GM23338 (cell line): ENCODE measurements at regions not wholly inside any gene's neighbourhood (a gene's known extent, or its start where the extent isn't known, plus 50 kb on each side); places are given as distances from the start of the nearest gene placed in this dataset.

ENCODE experiments used
- ATAC-seq: fragments of 200-7000 bp; cut with Tn5 transposase; 3 replicates; pipeline ENCODE4 v1.9.1; 2020
- DNase-seq: peaks from one replicate; pipeline ENCODE4 v3.0.0-alpha.2; 2015; ENCODE audit warnings: low spot score
- H2AFZ ChIP-seq: fragments of 200-600 bp; sonication (generic); 2 replicates; pipeline ENCODE4 v1.8.0; 2016; ENCODE audit warnings: antibody characterized with exemption, mild to moderate bottlenecking, moderate library complexity
- H3F3A ChIP-seq: fragments of 200-600 bp; sonication (generic); replicated peaks from 2 replicates; pipeline ENCODE4 v1.8.0; 2017; ENCODE audit warnings: antibody characterized with exemption, mixed run types, low read depth
- H3K27ac ChIP-seq: fragments of 200-600 bp; sonication (generic); 2 replicates; pipeline ENCODE4 v1.6.1; 2016; ENCODE audit warnings: low read depth
- H3K27me3 ChIP-seq: fragments of 200-600 bp; sonication (generic); 2 replicates; pipeline ENCODE4 v1.8.0; 2016; ENCODE audit warnings: mild to moderate bottlenecking, mixed run types, moderate library complexity; ENCODE audit not compliant: insufficient read depth
- H3K36me3 ChIP-seq: fragments of 200-600 bp; sonication (generic); 2 replicates; pipeline ENCODE4 v1.8.0; 2016; ENCODE audit warnings: mild to moderate bottlenecking; ENCODE audit not compliant: insufficient read depth
- H3K4me1 ChIP-seq: fragments of 200-600 bp; sonication (generic); 2 replicates; pipeline ENCODE4 v1.8.0; 2016; ENCODE audit warnings: mild to moderate bottlenecking, moderate library complexity; ENCODE audit not compliant: insufficient read depth
- H3K4me2 ChIP-seq: fragments of 200-600 bp; sonication (generic); 2 replicates; pipeline ENCODE4 v1.7.1; 2017; ENCODE audit warnings: mixed run types
- H3K4me3 ChIP-seq: fragments of 200-600 bp; sonication (generic); 2 replicates; pipeline ENCODE4 v1.6.1; 2016; ENCODE audit warnings: mixed run types
- H3K79me2 ChIP-seq: fragments of 200-600 bp; sonication (generic); replicated peaks from 2 replicates; pipeline ENCODE4 v1.8.0; 2017; ENCODE audit warnings: mild to moderate bottlenecking; ENCODE audit not compliant: insufficient read depth
- H3K9me2 ChIP-seq: fragments of 200-600 bp; sonication (generic); 2 replicates; pipeline ENCODE4 v1.8.0; 2017; ENCODE audit not compliant: insufficient read depth
- H4K20me1 ChIP-seq: fragments of 200-600 bp; sonication (generic); replicated peaks from 2 replicates; pipeline ENCODE4 v1.8.0; 2017; ENCODE audit warnings: mild to moderate bottlenecking; ENCODE audit not compliant: insufficient read depth
- H3K27ac Mint-ChIP-seq: 2 replicates; pipeline ENCODE4 v1.8.0; 2020; ENCODE audit warnings: inconsistent platforms, mild to moderate bottlenecking, moderate library complexity, mixed read lengths
- H3K27me3 Mint-ChIP-seq: 3 replicates; pipeline ENCODE4 v1.8.0; 2022; ENCODE audit warnings: low read depth, mild to moderate bottlenecking, moderate library complexity, mixed read lengths, inconsistent platforms; ENCODE audit not compliant: insufficient read depth, poor library complexity
- H3K36me3 Mint-ChIP-seq: 3 replicates; pipeline ENCODE4 v1.8.0; 2021; ENCODE audit warnings: low read depth, mild to moderate bottlenecking, inconsistent platforms, moderate library complexity, mixed read lengths
- H3K4me1 Mint-ChIP-seq: 3 replicates; pipeline ENCODE4 v1.8.0; 2020; ENCODE audit warnings: mild to moderate bottlenecking, inconsistent platforms, mixed read lengths
- H3K4me3 Mint-ChIP-seq: 3 replicates; pipeline ENCODE4 v1.8.0; 2021; ENCODE audit warnings: moderate library complexity, mild to moderate bottlenecking, inconsistent platforms, mixed read lengths
- H3K9me3 Mint-ChIP-seq: 3 replicates; pipeline ENCODE4 v1.8.0; 2020; ENCODE audit warnings: moderate library complexity, mild to moderate bottlenecking, inconsistent platforms, mixed read lengths
- CREB1 ChIP-seq: fragments of 250-450 bp; sonication (Bioruptor Pico); IDR thresholded peaks from 2 replicates; pipeline ENCODE4 v1.5.0; 2020; ENCODE audit warnings: low read depth, mild to moderate bottlenecking, moderate library complexity
- EZH2 ChIP-seq: fragments of 200-600 bp; sonication (generic); IDR thresholded peaks from one replicate; pipeline ENCODE4 v1.8.0; 2017; ENCODE audit warnings: antibody characterized with exemption, mild to moderate bottlenecking, low read depth; ENCODE audit not compliant: unreplicated experiment
- EZH2phosphoT487 ChIP-seq: fragments of 200-600 bp; sonication (generic); IDR thresholded peaks from one replicate; pipeline ENCODE4 v1.8.1; 2018; ENCODE audit warnings: antibody characterized with exemption; ENCODE audit not compliant: unreplicated experiment
- JUNB ChIP-seq: IDR thresholded peaks from one replicate; pipeline ENCODE4 v1.6.1; 2016; ENCODE audit warnings: antibody characterized with exemption; ENCODE audit not compliant: unreplicated experiment
- NANOG ChIP-seq: IDR thresholded peaks from 2 replicates; pipeline ENCODE4 v1.6.1; 2016; ENCODE audit warnings: antibody characterized with exemption, borderline replicate concordance
- POLR2AphosphoS5 ChIP-seq: IDR thresholded peaks from 2 replicates; pipeline ENCODE4 v1.6.1; 2016; ENCODE audit warnings: antibody characterized with exemption, low read depth
- STAT1 ChIP-seq: IDR thresholded peaks from one replicate; pipeline ENCODE4 v1.6.1; 2016; ENCODE audit warnings: antibody characterized with exemption; ENCODE audit not compliant: unreplicated experiment
- ZNF114 ChIP-seq: fragments of 250-450 bp; sonication (Bioruptor Pico); IDR thresholded peaks from 2 replicates; pipeline ENCODE4 v1.5.0; 2020; ENCODE audit warnings: mild to moderate bottlenecking, moderate library complexity
- ZNF331 ChIP-seq: fragments of 250-450 bp; sonication (Bioruptor Pico); IDR thresholded peaks from 2 replicates; pipeline ENCODE4 v1.5.0; 2020; ENCODE audit warnings: low read depth, mild to moderate bottlenecking, moderate library complexity
- TF ChIP-seq, protein P1 (sequence below): IDR thresholded peaks from one replicate; pipeline ENCODE4 v1.6.1; 2018; ENCODE audit warnings: antibody characterized with exemption; ENCODE audit not compliant: unreplicated experiment
- TF ChIP-seq, protein P2 (sequence below): fragments of 250-450 bp; sonication (Bioruptor Pico); IDR thresholded peaks from 2 replicates; pipeline ENCODE4 v1.5.0; 2020; ENCODE audit warnings: mild to moderate bottlenecking, moderate library complexity
- TF ChIP-seq, protein P3 (sequence below): IDR thresholded peaks from 2 replicates; pipeline ENCODE4 v1.6.1; 2016; ENCODE audit warnings: antibody characterized with exemption
- TF ChIP-seq, protein P4 (sequence below), 2 experiments: fragments of 200-600 bp in 1 of 2; sonication (generic) in 1 of 2; conservative IDR thresholded peaks; 2 replicates each; pipeline versions ENCODE4 v1.5.1 to v1.6.1; 2016 to 2017; ENCODE audit warnings: antibody characterized with exemption in 2 of 2, low read depth in 2 of 2, mild to moderate bottlenecking in 2 of 2, moderate library complexity in 1 of 2

DNA sequence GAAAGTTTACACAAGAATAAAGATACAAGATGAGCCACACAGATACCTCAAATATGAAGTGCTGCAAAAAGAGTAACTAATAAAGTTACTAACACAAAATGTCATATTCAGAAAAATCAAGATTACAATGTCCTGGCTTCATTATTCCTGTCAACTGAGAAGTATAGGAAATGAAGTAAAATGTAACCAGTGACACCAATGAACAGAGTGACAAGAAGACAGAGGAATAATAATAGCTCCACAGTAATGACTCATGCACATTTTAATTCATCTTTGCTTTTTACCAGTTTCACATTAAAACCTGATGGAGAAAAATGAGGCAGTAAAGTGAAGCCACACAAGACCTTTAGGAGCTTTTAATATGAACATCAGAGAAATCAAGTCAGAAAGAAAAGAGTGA, 214.1 kb downstream of the ZBBX start:
- TF ChIP-seq ZNF114 (CRISPR knock-in tag) (no peak), STAT1 (no peak), EZH2 (no peak), POLR2AphosphoS5 (no peak), ZNF331 (no peak), EZH2phosphoT487 (no peak), CREB1 (CRISPR knock-in tag) (no peak), NANOG (no peak), JUNB (no peak)
- TF ChIP-seq, protein P1, sequence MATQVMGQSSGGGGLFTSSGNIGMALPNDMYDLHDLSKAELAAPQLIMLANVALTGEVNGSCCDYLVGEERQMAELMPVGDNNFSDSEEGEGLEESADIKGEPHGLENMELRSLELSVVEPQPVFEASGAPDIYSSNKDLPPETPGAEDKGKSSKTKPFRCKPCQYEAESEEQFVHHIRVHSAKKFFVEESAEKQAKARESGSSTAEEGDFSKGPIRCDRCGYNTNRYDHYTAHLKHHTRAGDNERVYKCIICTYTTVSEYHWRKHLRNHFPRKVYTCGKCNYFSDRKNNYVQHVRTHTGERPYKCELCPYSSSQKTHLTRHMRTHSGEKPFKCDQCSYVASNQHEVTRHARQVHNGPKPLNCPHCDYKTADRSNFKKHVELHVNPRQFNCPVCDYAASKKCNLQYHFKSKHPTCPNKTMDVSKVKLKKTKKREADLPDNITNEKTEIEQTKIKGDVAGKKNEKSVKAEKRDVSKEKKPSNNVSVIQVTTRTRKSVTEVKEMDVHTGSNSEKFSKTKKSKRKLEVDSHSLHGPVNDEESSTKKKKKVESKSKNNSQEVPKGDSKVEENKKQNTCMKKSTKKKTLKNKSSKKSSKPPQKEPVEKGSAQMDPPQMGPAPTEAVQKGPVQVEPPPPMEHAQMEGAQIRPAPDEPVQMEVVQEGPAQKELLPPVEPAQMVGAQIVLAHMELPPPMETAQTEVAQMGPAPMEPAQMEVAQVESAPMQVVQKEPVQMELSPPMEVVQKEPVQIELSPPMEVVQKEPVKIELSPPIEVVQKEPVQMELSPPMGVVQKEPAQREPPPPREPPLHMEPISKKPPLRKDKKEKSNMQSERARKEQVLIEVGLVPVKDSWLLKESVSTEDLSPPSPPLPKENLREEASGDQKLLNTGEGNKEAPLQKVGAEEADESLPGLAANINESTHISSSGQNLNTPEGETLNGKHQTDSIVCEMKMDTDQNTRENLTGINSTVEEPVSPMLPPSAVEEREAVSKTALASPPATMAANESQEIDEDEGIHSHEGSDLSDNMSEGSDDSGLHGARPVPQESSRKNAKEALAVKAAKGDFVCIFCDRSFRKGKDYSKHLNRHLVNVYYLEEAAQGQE = no peak
- TF ChIP-seq, protein P2, sequence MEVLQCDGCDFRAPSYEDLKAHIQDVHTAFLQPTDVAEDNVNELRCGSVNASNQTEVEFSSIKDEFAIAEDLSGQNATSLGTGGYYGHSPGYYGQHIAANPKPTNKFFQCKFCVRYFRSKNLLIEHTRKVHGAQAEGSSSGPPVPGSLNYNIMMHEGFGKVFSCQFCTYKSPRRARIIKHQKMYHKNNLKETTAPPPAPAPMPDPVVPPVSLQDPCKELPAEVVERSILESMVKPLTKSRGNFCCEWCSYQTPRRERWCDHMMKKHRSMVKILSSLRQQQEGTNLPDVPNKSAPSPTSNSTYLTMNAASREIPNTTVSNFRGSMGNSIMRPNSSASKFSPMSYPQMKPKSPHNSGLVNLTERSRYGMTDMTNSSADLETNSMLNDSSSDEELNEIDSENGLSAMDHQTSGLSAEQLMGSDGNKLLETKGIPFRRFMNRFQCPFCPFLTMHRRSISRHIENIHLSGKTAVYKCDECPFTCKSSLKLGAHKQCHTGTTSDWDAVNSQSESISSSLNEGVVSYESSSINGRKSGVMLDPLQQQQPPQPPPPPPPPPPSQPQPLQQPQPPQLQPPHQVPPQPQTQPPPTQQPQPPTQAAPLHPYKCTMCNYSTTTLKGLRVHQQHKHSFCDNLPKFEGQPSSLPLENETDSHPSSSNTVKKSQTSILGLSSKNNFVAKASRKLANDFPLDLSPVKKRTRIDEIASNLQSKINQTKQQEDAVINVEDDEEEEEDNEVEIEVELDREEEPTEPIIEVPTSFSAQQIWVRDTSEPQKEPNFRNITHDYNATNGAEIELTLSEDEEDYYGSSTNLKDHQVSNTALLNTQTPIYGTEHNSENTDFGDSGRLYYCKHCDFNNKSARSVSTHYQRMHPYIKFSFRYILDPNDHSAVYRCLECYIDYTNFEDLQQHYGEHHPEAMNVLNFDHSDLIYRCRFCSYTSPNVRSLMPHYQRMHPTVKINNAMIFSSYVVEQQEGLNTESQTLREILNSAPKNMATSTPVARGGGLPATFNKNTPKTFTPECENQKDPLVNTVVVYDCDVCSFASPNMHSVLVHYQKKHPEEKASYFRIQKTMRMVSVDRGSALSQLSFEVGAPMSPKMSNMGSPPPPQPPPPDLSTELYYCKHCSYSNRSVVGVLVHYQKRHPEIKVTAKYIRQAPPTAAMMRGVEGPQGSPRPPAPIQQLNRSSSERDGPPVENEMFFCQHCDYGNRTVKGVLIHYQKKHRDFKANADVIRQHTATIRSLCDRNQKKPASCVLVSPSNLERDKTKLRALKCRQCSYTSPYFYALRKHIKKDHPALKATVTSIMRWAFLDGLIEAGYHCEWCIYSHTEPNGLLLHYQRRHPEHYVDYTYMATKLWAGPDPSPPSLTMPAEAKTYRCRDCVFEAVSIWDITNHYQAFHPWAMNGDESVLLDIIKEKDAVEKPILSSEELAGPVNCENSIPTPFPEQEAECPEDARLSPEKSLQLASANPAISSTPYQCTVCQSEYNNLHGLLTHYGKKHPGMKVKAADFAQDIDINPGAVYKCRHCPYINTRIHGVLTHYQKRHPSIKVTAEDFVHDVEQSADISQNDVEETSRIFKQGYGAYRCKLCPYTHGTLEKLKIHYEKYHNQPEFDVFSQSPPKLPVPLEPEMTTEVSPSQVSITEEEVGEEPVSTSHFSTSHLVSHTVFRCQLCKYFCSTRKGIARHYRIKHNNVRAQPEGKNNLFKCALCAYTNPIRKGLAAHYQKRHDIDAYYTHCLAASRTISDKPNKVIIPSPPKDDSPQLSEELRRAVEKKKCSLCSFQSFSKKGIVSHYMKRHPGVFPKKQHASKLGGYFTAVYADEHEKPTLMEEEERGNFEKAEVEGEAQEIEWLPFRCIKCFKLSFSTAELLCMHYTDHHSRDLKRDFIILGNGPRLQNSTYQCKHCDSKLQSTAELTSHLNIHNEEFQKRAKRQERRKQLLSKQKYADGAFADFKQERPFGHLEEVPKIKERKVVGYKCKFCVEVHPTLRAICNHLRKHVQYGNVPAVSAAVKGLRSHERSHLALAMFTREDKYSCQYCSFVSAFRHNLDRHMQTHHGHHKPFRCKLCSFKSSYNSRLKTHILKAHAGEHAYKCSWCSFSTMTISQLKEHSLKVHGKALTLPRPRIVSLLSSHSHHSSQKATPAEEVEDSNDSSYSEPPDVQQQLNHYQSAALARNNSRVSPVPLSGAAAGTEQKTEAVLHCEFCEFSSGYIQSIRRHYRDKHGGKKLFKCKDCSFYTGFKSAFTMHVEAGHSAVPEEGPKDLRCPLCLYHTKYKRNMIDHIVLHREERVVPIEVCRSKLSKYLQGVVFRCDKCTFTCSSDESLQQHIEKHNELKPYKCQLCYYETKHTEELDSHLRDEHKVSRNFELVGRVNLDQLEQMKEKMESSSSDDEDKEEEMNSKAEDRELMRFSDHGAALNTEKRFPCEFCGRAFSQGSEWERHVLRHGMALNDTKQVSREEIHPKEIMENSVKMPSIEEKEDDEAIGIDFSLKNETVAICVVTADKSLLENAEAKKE (CRISPR knock-in tag) = no peak
- TF ChIP-seq, protein P3, sequence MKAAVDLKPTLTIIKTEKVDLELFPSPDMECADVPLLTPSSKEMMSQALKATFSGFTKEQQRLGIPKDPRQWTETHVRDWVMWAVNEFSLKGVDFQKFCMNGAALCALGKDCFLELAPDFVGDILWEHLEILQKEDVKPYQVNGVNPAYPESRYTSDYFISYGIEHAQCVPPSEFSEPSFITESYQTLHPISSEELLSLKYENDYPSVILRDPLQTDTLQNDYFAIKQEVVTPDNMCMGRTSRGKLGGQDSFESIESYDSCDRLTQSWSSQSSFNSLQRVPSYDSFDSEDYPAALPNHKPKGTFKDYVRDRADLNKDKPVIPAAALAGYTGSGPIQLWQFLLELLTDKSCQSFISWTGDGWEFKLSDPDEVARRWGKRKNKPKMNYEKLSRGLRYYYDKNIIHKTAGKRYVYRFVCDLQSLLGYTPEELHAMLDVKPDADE = no peak
- TF ChIP-seq, protein P4, sequence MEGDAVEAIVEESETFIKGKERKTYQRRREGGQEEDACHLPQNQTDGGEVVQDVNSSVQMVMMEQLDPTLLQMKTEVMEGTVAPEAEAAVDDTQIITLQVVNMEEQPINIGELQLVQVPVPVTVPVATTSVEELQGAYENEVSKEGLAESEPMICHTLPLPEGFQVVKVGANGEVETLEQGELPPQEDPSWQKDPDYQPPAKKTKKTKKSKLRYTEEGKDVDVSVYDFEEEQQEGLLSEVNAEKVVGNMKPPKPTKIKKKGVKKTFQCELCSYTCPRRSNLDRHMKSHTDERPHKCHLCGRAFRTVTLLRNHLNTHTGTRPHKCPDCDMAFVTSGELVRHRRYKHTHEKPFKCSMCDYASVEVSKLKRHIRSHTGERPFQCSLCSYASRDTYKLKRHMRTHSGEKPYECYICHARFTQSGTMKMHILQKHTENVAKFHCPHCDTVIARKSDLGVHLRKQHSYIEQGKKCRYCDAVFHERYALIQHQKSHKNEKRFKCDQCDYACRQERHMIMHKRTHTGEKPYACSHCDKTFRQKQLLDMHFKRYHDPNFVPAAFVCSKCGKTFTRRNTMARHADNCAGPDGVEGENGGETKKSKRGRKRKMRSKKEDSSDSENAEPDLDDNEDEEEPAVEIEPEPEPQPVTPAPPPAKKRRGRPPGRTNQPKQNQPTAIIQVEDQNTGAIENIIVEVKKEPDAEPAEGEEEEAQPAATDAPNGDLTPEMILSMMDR (conservative IDR thresholded peaks at IDR 0.05; ENCODE audit: low read depth in 2 of 2) = no peak
- H3K4me2 ChIP-seq = peak overlapping the region; percentile 21; the same call in 1 of the 2 replicates

More for the DNA sequence above, 214.1 kb downstream of the ZBBX start:
- no peak for DNase-seq
- Histone ChIP-seq H3K79me2 (no peaks in the 10 kb centered on the region), H3K27ac (no peak overlapping the region), H4K20me1 (no peaks in the 10 kb centered on the region), H3K36me3 (no peaks in the 10 kb centered on the region), H3K9me2 (no peaks in the 10 kb centered on the region), H3K4me3 (no peak overlapping the region), H2AFZ (peak overlapping the region; percentile 47; the same call in 1 of the 2 replicates), H3K4me1 (peaks cover 27% of the 10 kb centered on the region), H3F3A (no peaks in the 10 kb centered on the region), H3K27me3 (no peaks in the 10 kb centered on the region)
- 0 out of 2 replicates have a peak overlapping the region, but pooled peaks have one; percentile 70 for H3K27ac Mint-ChIP-seq
- peaks cover 26% of the 10 kb centered on the region for H3K4me1 Mint-ChIP-seq
- ATAC-seq = no peak
- H3K9me3 Mint-ChIP-seq = no peaks in the 10 kb centered on the region
- no peak overlapping the region for H3K4me3 Mint-ChIP-seq
- H3K27me3 Mint-ChIP-seq = peaks cover 2% of the 10 kb centered on the region
- no peaks in the 10 kb centered on the region for H3K36me3 Mint-ChIP-seq
